ENCODE measurements at regions not wholly inside any gene's neighbourhood (a gene's known extent, or its start where the extent isn't known, plus 50 kb on each side); places are given as distances from the start of the nearest gene placed in this dataset.
A peak's percentile ranks its signal among the peaks of the same experiment; 100 is the strongest.

GRCh38 chr16:73371584-73372319 is 323.8 kb upstream of the ZFHX3 start:
- TF ChIP-seq POLR2A (IDR thresholded peaks at IDR 0.05) (no peak), POLR2AphosphoS5 (IDR thresholded peaks at IDR 0.05) (no peak), EP300 (IDR thresholded peaks at IDR 0.05) (no peak), CTCF (IDR thresholded peaks at IDR 0.05) (no peak)
- Histone ChIP-seq H3K4me1 (no peaks in the 10 kb centered on the region), H3K27ac (no peak overlapping the region), H3K9me3 (no peaks in the 10 kb centered on the region), H3K27me3 (no peaks in the 10 kb centered on the region), H3K36me3 (no peaks in the 10 kb centered on the region), H3K4me3 (no peak overlapping the region)
- DNase-seq, result no peak
- ATAC-seq (ENCODE audit: low FRiP score in 2 of 2), result no peak
- WGBS, 2 donors, result 90 to 96% methylated on average over 9 of the region's 9 CpGs

- Histone ChIP-seq H3K9me3 (no peaks in the 10 kb centered on the region), H3K4me3 (no peak overlapping the region), H3K36me3 (no peaks in the 10 kb centered on the region), H3K27ac (no peak overlapping the region), H3K27me3 (no peaks in the 10 kb centered on the region), H3K4me1 (no peaks in the 10 kb centered on the region)
- DNase-seq (no peak), ATAC-seq (ENCODE audit: low FRiP score in 2 of 2) (no peak)
- TF ChIP-seq POLR2AphosphoS5 (IDR thresholded peaks at IDR 0.05) (no peak), CTCF (IDR thresholded peaks at IDR 0.05) (no peak), EP300 (IDR thresholded peaks at IDR 0.05) (no peak), POLR2A (IDR thresholded peaks at IDR 0.05) (no peak)
- WGBS, 2 donors, result 60 to 75% methylated on average over 3 of the region's 3 CpGs
Observed at GRCh38 chr16:73369851-73370250, 321.9 kb upstream of the ZFHX3 start.

GRCh38 chr16:73368715-73369114 is 320.8 kb upstream of the ZFHX3 start:
- no peak overlapping the region for H3K27ac ChIP-seq
- DNase-seq (no peak), ATAC-seq (ENCODE audit: low FRiP score in 2 of 2) (no peak)
- no peak for TF ChIP-seq CTCF (IDR thresholded peaks at IDR 0.05)
- no peak for TF ChIP-seq POLR2A (IDR thresholded peaks at IDR 0.05)
- H3K4me1 ChIP-seq, result no peaks in the 10 kb centered on the region
- H3K4me3 ChIP-seq, result no peak overlapping the region
- no peaks in the 10 kb centered on the region for H3K36me3 ChIP-seq
- no peaks in the 10 kb centered on the region for H3K9me3 ChIP-seq
- no peaks in the 10 kb centered on the region for H3K27me3 ChIP-seq
- 87 to 90% methylated on average over 4 of the region's 4 CpGs for WGBS, 2 donors

DNA sequence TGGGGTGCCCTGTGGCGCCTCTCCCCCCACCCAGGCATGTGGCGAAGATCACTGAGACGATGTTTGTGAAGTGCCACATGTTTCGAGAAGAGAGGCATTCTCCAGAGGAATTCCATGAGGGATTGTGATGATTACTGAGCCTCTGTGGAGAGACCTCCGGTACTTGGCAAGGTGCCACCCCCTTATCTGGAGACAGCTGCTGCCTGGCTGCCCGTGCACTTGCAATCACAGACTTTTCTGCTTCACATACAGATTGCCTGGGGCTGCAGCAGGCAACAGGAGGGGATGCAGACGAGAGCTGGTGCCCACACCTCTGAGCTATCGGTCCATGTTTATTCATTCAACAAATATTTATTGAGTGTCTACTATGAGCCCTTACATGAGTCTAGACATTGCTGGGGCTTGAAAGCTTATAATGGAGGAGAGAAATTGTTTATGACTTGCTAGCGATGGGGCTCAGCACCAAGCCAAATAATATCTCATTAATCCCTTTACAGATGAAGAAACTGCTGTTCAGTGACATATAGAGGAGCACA is 317.2 kb upstream of the ZFHX3 start:
- no peaks in the 10 kb centered on the region for H3K9me3 ChIP-seq
- DNase-seq (peak in 1 of 2 donors; percentile 17), ATAC-seq (ENCODE audit: low FRiP score in 2 of 2) (no peak)
- H3K4me3 ChIP-seq, result no peak overlapping the region
- H3K27me3 ChIP-seq, result no peaks in the 10 kb centered on the region
- H3K4me1 ChIP-seq, result no peaks in the 10 kb centered on the region
- H3K27ac ChIP-seq, result no peak overlapping the region
- WGBS, 2 donors, result 43 to 56% methylated on average over 6 to 9 of the region's 9 CpGs
- TF ChIP-seq POLR2AphosphoS5 (IDR thresholded peaks at IDR 0.05) (no peak), EP300 (IDR thresholded peaks at IDR 0.05) (no peak), CTCF (IDR thresholded peaks at IDR 0.05) (no peak), POLR2A (IDR thresholded peaks at IDR 0.05) (no peak)
- H3K36me3 ChIP-seq, result no peaks in the 10 kb centered on the region

DNA sequence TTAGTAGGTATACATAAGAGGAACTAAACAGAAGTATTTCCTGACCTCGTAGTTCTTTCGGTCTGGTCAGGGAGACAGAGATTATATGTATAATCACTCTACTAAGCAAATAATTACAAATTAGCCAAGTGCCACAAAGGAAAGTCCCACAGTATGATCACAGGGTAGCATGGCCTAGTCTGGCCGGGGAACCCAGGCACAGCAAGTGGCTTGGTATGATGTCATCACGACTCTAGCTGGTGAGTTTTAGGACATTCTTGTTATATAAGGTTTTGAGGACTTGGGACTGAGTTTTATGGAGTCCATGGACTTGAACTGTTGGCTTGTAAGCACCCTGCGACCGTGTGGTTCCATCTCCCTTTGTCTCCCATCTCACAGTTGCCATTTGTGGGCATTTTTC is 316.5 kb upstream of the ZFHX3 start:
- H3K27me3 ChIP-seq, result no peaks in the 10 kb centered on the region
- no peaks in the 10 kb centered on the region for H3K4me1 ChIP-seq
- WGBS, 2 donors, result 65 to 70% methylated on average over 6 of the region's 6 CpGs
- TF ChIP-seq CTCF (IDR thresholded peaks at IDR 0.05) (no peak), EP300 (IDR thresholded peaks at IDR 0.05) (no peak), POLR2AphosphoS5 (IDR thresholded peaks at IDR 0.05) (no peak), POLR2A (IDR thresholded peaks at IDR 0.05) (no peak)
- H3K9me3 ChIP-seq, result no peaks in the 10 kb centered on the region
- H3K36me3 ChIP-seq, result no peaks in the 10 kb centered on the region
- ATAC-seq (ENCODE audit: low FRiP score in 2 of 2), result no peak
- H3K4me3 ChIP-seq, result no peak overlapping the region
- no peak for DNase-seq
- no peak overlapping the region for H3K27ac ChIP-seq

All from upper lobe of left lung (tissue), 6 donors.